HepG2 (cell line): ENCODE measurements at regions not wholly inside any gene's neighbourhood (a gene's known extent, or its start where the extent isn't known, plus 50 kb on each side); places are given as distances from the start of the nearest gene placed in this dataset.

Experiments used
- FOSL2 ChIP-seq: sonication (generic); formaldehyde crosslinking; IDR thresholded peaks from 2 replicates; pipeline ENCODE4 v1.4.0; 2020; ENCODE audit warnings: missing genetic modification reagents
- GATAD2A ChIP-seq: IDR thresholded peaks from 2 replicates; pipeline ENCODE4 v1.6.1; 2016
- HNF4G ChIP-seq, 2 experiments: sonication (generic) in 1 of 2; formaldehyde crosslinking in 1 of 2; IDR thresholded peaks; 2 replicates each; pipeline versions ENCODE4 v1.4.0 to v1.6.1; 2011 to 2020; ENCODE audit warnings: borderline replicate concordance in 2 of 2, low read depth in 2 of 2, mild to moderate bottlenecking in 2 of 2, low read length in 1 of 2, missing genetic modification reagents in 1 of 2, moderate library complexity in 1 of 2
- HOXA3 ChIP-seq: sonication (generic); formaldehyde crosslinking; IDR thresholded peaks from 2 replicates; pipeline ENCODE4 v1.5.0; 2020; ENCODE audit warnings: missing genetic modification reagents
- LCORL ChIP-seq, 2 experiments: fragments of 450-650 bp in 1 of 2; sonication (generic) in 1 of 2; formaldehyde crosslinking in 1 of 2; IDR thresholded peaks; 2 replicates each; pipeline versions ENCODE4 v1.5.0 to v1.6.1; 2017 to 2020; ENCODE audit warnings: antibody characterized with exemption in 1 of 2, missing genetic modification reagents in 1 of 2
- NFIC ChIP-seq: IDR thresholded peaks from 2 replicates; pipeline ENCODE4 v1.6.1; 2012; ENCODE audit warnings: mild to moderate bottlenecking, low read length, inconsistent platforms
- TAF15 ChIP-seq: fragments of 200-400 bp; formaldehyde crosslinking; IDR thresholded peaks from one replicate; pipeline ENCODE4 v1.6.1; 2018; ENCODE audit warnings: mild to moderate bottlenecking, low read depth, low read length; ENCODE audit not compliant: poor library complexity, severe bottlenecking
- WIZ ChIP-seq: sonication (generic); formaldehyde crosslinking; IDR thresholded peaks from 2 replicates; pipeline ENCODE4 v1.5.1; 2020; ENCODE audit warnings: mild to moderate bottlenecking, missing genetic modification reagents
- ZMYM4 ChIP-seq: sonication (generic); formaldehyde crosslinking; IDR thresholded peaks from 2 replicates; pipeline ENCODE4 v1.8.1; 2023; ENCODE audit warnings: mild to moderate bottlenecking, missing genetic modification reagents
- ZNF225 ChIP-seq: sonication (generic); formaldehyde crosslinking; IDR thresholded peaks from 2 replicates; pipeline ENCODE4 v1.4.0; 2020; ENCODE audit warnings: mild to moderate bottlenecking, missing genetic modification reagents
- ZNF33A ChIP-seq: sonication (generic); formaldehyde crosslinking; IDR thresholded peaks from 2 replicates; pipeline ENCODE4 v1.5.1; 2020; ENCODE audit warnings: missing genetic modification reagents, mild to moderate bottlenecking, moderate library complexity, borderline replicate concordance
- ZNF362 ChIP-seq: sonication (generic); formaldehyde crosslinking; IDR thresholded peaks from 2 replicates; pipeline ENCODE4 v1.4.0; 2020; ENCODE audit warnings: missing genetic modification reagents, mild to moderate bottlenecking, borderline replicate concordance
- ZNF619 ChIP-seq: sonication (generic); formaldehyde crosslinking; IDR thresholded peaks from 2 replicates; pipeline ENCODE4 v1.4.0; 2020; ENCODE audit warnings: mild to moderate bottlenecking, missing genetic modification reagents
- ZNF629 ChIP-seq: sonication (generic); formaldehyde crosslinking; conservative IDR thresholded peaks from 2 replicates; pipeline ENCODE4 v1.5.0; 2020; ENCODE audit warnings: missing genetic modification reagents
- ZNF678 ChIP-seq: sonication (generic); formaldehyde crosslinking; IDR thresholded peaks from 2 replicates; pipeline ENCODE4 v1.4.0; 2020; ENCODE audit warnings: mild to moderate bottlenecking, missing genetic modification reagents
- ZNF761 ChIP-seq: sonication (generic); formaldehyde crosslinking; conservative IDR thresholded peaks from 2 replicates; pipeline ENCODE4 v1.4.0; 2020; ENCODE audit warnings: mild to moderate bottlenecking, missing genetic modification reagents
- ZNF792 ChIP-seq: IDR thresholded peaks from 2 replicates; pipeline ENCODE4 v1.6.1; 2016
- TF ChIP-seq, protein P1 (sequence below): sonication (generic); formaldehyde crosslinking; IDR thresholded peaks from 2 replicates; pipeline ENCODE4 v1.4.0; 2020; ENCODE audit warnings: missing genetic modification reagents, mild to moderate bottlenecking, borderline replicate concordance
- TF ChIP-seq, protein P2 (sequence below): sonication (generic); formaldehyde crosslinking; IDR thresholded peaks from 2 replicates; pipeline ENCODE4 v1.4.0; 2020; ENCODE audit warnings: missing genetic modification reagents, borderline replicate concordance

- TF ChIP-seq, protein P1, sequence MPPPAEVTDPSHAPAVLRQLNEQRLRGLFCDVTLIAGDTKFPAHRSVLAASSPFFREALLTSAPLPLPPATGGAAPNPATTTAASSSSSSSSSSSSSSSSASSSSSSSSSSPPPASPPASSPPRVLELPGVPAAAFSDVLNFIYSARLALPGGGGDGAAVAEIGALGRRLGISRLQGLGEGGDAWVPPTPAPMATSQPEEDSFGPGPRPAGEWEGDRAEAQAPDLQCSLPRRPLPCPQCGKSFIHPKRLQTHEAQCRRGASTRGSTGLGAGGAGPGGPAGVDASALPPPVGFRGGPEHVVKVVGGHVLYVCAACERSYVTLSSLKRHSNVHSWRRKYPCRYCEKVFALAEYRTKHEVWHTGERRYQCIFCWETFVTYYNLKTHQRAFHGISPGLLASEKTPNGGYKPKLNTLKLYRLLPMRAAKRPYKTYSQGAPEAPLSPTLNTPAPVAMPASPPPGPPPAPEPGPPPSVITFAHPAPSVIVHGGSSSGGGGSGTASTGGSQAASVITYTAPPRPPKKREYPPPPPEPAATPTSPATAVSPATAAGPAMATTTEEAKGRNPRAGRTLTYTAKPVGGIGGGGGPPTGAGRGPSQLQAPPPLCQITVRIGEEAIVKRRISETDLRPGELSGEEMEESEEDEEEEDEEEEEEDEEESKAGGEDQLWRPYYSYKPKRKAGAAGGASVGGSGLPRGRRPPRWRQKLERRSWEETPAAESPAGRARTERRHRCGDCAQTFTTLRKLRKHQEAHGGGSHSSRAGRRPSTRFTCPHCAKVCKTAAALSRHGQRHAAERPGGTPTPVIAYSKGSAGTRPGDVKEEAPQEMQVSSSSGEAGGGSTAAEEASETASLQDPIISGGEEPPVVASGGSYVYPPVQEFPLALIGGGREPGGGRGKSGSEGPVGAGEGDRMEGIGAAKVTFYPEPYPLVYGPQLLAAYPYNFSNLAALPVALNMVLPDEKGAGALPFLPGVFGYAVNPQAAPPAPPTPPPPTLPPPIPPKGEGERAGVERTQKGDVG (CRISPR knock-in tag): no peak
- TF ChIP-seq HOXA3 (CRISPR knock-in tag) (peak; percentile 71), WIZ (CRISPR knock-in tag) (0 out of 2 replicates have a peak, but pooled peaks have one; percentile 24), ZNF33A (CRISPR knock-in tag) (no peak), TAF15 (no peak), ZNF619 (CRISPR knock-in tag) (no peak), HNF4G (IDR thresholded peaks at IDR 0.05; ENCODE audit: borderline replicate concordance, low read depth, low read length) (peak; percentile 38; the same call in 1 of the 2 replicates), HNF4G (CRISPR knock-in tag; IDR thresholded peaks at IDR 0.05; ENCODE audit: borderline replicate concordance, low read depth) (peak; percentile 72; the same call in 1 of the 2 replicates), ZNF362 (peak; percentile 93), FOSL2 (CRISPR knock-in tag) (peak; percentile 45), LCORL (IDR thresholded peaks at IDR 0.05) (peak; percentile 54; the same call in 1 of the 2 replicates), LCORL (CRISPR knock-in tag; IDR thresholded peaks at IDR 0.05) (peak; percentile 64), ZMYM4 (CRISPR knock-in tag) (peak; percentile 41), ZNF678 (CRISPR knock-in tag) (no peak), ZNF629 (peak; percentile 51), ZNF761 (CRISPR knock-in tag) (peak; percentile 64; the same call in 1 of the 2 replicates), NFIC (peak; percentile 61; the same call in 1 of the 2 replicates), GATAD2A (peak; percentile 24; the same call in 1 of the 2 replicates), ZNF225 (CRISPR knock-in tag) (no peak), ZNF792 (CRISPR knock-in tag) (no peak)
- TF ChIP-seq, protein P2, sequence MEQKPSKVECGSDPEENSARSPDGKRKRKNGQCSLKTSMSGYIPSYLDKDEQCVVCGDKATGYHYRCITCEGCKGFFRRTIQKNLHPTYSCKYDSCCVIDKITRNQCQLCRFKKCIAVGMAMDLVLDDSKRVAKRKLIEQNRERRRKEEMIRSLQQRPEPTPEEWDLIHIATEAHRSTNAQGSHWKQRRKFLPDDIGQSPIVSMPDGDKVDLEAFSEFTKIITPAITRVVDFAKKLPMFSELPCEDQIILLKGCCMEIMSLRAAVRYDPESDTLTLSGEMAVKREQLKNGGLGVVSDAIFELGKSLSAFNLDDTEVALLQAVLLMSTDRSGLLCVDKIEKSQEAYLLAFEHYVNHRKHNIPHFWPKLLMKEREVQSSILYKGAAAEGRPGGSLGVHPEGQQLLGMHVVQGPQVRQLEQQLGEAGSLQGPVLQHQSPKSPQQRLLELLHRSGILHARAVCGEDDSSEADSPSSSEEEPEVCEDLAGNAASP (CRISPR knock-in tag): peak; percentile 35; the same call in 1 of the 2 replicates
Observed at GRCh38 chr1:213793482-213794067, 194.2 kb upstream of the PROX1 start (continued).
